GM19043 (cell line): ENCODE measurements at regions not wholly inside any gene's neighbourhood (a gene's known extent, or its start where the extent isn't known, plus 50 kb on each side); places are given as distances from the start of the nearest gene placed in this dataset.

Source experiments
- ATAC-seq: cut with Tn5 transposase; IDR thresholded peaks from one replicate; pipeline ENCODE4 v1.9.1; 2021; ENCODE audit warnings: low read depth; ENCODE audit not compliant: unreplicated experiment

DNA sequence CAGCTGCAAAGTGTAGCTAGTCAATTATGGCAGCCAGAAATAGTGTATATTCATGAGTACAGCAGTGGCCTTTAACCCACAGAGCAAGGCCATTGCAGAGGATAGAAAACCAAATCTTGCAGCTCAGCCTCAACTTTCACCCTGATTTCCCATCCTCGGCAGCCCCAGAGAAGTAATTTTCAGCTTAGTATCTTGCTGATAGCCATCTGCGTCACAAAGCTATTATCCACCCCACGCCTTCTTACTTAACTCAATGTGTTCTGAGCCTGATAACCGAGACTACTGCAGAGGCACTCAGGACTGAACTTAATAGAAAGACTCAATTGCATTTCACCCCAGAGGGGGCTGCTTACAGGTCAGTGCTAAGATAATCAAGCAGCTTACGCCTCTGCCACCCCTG lies 174.5 kb upstream of the MAOA start:
- ATAC-seq = no peak

DNA sequence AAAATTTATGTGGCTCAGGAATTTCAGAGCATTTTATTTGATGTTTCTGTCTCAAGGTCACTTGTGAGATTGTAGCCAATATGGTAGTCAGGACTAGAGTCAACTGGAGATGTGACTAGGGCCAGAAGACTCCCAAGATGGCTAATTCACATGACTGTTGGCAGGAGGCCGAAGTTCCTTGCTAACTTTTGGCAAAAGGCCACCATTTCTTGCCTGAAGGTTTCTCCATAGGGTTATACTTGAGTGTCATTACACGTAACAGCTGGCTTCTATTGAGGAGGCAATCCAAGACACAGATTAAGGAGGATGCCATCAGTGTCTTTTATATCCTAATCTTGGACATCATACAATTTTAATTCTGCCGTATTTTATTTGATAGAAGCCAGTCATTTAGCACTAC lies 162.3 kb upstream of the MAOA start:
- no peak for ATAC-seq

DNA sequence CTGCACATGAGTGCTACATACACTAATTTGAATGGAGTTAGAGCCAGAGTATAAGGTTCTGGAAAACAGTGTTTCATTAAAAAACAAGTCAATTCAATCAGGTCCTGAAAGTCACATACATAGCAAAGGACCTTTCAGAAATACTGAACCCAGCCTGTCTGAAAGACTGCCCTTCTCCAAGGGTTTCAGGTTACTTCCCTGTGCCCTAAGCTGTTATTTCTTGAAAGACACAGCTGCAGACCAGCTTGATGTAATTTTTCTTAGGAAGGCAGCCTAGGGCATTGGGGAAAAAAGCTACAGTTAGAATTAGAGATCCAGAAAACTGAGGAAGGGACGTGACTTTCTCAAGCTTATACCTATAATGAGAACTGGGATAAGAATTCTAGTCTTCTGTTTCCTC lies 155.9 kb upstream of the MAOA start:
- no peak for ATAC-seq

- no peak for ATAC-seq
Measured at GRCh38 chrX:43500996-43501694, 155.0 kb upstream of the MAOA start.

- no peak for ATAC-seq
Measured at GRCh38 chrX:43504394-43504793, 151.7 kb upstream of the MAOA start.

- no peak for ATAC-seq
Measured at GRCh38 chrX:43505769-43506168, 150.3 kb upstream of the MAOA start.

DNA sequence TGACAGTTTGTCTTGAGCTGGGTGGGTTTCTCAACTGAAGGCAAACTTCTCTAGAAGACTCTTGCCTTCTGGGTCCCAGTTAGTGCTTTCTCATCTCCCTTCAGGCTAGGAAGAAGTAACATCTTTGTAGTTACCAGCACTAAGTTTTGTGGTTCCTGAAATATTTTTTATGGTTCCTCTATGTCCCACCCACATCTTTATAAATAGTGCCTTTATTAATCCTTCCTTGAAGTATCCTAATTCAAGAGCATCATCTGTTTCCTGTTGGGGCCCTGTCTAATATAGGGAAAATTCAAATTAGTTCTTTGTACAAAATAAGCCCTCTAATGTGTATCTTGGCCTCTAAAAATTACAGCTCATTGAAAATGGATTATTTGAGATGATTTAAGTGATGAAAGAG lies 147.4 kb upstream of the MAOA start:
- no peak for ATAC-seq

DNA sequence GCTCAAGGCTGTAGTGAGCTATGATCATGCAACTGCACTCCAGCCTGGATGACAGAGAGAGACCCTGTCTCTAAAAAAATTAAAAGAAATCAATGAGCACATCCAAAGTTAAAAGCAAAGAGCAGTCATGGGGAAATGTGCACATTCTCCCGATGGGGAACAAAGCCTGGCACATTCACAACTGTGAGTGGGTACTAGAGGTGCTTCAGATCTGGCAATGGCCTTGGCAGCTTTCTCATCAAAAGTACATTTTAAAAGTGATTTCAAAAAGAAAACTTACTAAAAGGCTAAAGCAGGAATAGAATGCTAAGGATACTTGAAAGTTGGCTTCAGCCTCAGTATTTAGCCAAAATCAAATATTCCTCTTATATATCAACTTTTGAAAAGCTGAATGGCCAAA lies 145.9 kb upstream of the MAOA start:
- ATAC-seq = no peak

GRCh38 chrX:43513085-43513484 lies 143.0 kb upstream of the MAOA start:
- no peak for ATAC-seq

DNA sequence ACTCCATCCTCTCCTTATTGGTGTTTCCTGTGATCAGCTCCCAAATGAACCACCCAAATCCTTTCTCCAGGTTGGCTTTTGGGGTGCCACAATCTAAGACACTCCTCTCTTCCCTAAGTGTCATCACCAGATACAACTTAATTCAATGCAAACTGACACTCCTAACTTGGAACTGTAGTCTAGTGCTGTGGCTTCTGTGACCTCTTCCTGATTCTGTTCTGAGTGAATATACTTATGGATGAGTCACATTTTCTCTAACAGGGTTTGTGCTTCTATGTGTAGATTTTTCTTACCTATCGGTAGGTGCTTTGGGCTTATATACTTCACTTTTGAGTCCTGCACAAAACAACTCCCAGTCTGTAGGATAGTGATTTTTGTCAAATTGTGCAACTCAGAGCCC lies 141.3 kb upstream of the MAOA start:
- no peak for ATAC-seq

DNA sequence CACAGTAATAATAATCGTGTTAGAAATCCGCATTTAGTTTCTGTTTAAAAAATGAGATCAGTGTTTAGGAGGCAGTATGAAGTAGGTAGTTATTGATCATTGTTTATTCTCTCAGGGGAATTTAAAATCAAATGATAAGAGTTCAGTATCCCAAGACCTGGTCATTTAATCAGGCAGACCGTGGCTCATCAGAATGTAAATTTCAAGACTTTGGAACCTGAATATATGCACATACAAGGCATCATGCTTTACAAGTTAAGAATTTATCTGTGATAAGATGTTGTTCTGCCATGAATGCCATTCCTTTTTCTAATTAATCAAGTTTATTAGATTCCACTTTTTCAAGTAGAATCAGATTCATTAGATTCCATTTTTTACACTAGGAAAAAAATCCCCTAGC lies 133.5 kb upstream of the MAOA start:
- no peak for ATAC-seq

DNA sequence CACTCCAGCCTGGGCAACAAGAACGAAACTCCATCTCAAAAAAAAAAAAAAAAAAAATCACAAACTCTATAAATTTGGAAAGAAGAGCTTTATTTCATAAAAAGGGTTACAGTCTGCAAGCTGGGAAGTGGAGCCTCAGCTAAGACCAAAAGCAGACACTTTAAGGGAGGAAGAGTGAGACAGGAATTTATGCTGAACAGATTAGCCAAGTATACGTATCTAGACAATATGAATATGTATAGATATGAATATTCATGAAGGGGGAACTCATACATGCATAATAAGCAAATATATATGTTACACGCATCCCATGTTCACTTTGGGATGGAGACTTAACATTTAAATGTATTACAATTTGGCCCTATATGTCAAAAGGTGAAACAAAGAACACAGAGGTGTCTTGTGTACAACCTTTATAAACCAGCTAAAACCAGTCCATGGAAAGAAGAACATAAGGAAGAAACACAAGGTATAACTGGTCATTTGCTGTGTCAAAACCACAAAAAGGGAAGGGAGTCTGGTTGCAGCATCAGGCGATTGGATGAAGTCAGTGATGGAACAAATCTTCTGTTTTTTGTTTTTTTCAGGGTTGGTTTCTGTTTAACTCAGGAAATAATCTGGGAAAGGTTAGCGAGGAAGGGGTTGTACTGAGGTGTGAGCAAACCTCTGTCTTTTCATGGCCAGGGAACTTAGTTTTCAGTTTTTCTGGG lies 130.0 kb upstream of the MAOA start:
- ATAC-seq = no peak

DNA sequence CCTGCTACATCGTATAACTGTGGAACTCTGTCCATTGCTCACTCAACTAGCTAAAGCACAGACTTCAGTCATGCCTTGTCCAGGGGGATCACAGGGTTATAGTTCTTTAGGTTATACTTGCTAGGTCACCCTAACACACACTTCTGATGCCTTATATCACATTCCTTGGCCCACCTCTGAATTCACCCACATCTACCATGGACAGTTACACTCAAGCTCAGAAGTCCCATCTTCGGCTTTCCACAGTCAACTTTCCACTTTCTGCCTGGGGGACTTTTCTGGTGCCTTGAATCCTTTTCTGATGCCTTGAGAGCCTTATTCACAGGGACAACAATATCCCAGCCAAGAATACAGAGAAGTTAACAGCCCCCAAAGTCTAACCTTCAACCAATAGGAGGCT lies 129.2 kb upstream of the MAOA start:
- no peak for ATAC-seq

- no peak for ATAC-seq
Measured at GRCh38 chrX:43527801-43528200, 128.3 kb upstream of the MAOA start.

- no peak for ATAC-seq
Measured at GRCh38 chrX:43530837-43531236, 125.3 kb upstream of the MAOA start.

DNA sequence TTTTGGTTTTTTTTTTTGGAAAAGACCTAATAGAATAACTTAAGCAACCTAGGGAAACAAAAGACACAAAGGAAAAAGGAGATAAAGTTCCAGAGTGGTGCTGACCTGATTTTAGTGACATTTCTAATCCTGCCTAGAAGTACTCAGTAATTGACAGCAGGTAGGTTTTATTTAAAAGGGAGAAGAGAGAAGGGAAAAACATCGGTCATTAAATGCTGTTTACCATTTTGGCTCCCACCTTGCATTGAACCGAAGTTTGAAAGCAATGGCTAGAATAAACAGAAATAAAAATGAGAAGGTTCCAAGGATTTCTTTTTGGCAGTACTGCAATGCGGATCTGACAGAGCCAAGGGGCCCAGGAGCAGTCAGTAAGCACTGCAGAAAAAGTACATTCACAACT lies 115.8 kb upstream of the MAOA start:
- ATAC-seq = no peak

DNA sequence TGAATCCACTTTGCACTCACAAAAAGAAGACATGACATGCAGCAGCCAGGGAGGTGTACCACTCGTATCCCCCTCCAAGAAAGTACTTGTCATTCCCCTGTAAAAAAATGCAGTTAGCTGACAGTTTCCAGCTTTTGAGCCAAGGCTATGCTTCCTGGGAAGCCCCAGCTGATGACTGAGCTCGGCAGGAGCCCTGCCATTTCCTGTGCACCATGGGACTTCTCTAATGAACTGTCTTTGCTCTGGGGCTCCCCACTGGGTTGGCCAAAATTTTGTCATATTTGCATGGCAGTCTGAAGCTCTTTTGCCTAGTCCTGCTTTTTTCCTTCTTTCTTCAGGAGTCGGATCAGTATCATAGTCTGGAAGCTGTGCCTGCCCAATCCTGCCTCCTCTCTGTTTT lies 104.5 kb upstream of the MAOA start:
- no peak for ATAC-seq

- no peak for ATAC-seq
Measured at GRCh38 chrX:43552156-43552555, 103.9 kb upstream of the MAOA start.

- ATAC-seq = no peak
Measured at GRCh38 chrX:43552703-43553102, 103.4 kb upstream of the MAOA start.

GRCh38 chrX:43553257-43553656 lies 102.8 kb upstream of the MAOA start:
- ATAC-seq = no peak

DNA sequence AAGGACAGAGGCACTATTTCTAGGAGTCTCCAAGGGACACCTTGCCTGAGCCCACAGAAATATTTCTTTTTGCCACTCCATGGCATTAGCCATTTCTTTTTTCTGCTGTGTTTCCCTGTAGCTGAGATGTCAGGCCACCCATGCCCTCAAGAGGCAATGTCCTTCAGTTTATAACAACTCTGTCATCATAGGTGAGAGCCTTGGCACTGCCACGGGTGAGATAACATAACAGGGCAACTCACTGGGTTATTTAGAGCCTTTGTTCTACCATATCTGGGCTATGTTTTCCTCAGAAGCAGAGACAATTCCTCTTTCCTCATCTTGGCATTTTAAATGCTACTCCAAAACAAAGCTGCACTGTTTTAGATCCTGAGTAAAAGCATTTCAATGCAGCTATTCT lies 99.9 kb upstream of the MAOA start:
- no peak for ATAC-seq

DNA sequence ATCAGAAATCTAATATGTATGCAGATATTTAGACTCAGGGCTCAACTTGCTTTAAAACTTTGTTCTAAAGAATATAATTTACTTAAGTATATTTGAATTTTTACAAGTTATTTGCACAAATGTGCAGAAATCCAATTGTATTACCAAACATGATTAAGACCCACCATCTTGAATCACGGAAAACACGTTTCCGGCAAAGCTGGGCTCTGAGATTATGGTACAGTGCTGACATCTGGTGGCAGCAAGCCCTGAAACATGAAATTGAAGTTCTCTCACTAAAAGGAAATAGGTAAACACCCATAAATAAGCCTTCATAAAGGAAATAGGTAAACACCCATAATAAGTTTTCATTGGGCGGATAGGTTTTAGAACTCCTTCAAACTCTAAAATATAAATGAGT lies 98.3 kb upstream of the MAOA start:
- no peak for ATAC-seq

DNA sequence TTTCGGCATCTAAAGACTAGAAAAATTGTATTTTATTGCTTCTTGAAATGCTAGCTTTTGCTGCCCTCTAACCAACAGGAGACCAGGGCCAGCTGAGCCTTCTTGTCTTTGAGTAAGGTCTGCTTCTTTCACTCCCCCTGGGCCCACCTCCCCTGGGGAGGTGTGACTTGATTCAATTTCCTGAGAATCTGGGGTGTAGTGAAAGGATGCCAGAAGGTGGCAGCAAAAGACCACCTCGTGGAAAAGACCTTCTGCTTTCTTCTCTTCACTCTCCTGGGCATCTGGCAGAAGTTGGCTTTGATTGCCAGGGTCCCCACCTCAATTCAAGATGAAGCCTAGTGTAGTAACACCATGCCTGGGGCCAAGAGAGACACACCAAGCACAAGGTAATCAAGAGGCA lies 96.5 kb upstream of the MAOA start:
- ATAC-seq = no peak
